ENCODE measurements at regions not wholly inside any gene's neighbourhood (a gene's known extent, or its start where the extent isn't known, plus 50 kb on each side); places are given as distances from the start of the nearest gene placed in this dataset.

DNA sequence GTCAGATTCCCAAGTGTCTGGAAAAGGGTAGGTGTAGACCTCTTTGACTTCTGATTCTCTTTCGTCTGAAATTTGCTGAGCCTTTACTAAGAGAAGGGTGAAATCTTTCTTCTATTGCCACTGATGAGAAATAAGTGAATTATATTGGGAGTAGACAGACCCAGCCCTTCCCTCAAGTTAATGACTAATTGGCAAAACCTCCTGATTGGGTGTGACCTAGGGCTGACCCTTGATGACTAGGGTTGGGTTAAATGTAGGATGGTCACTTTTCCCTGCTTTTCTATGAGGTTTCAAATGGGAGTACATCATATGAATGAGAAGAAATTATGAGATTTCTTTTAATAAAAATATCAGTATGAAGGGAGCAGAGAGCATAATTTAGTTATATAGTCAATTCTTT is 73.4 kb upstream of the C5orf46 start:
- Histone ChIP-seq H3K4me3 (no peak overlapping the region), H3K36me3 (no peaks in the 10 kb centered on the region), H3K27ac (no peak overlapping the region), H3K4me1 (no peaks in the 10 kb centered on the region), H3K27me3 (ENCODE audit: low read depth) (no peaks in the 10 kb centered on the region), H3K9me3 (no peaks in the 10 kb centered on the region)
- DNase-seq (no peak), ATAC-seq (no peak)
- intact Hi-C loops (cut with DNase I): no loop called here
- TF ChIP-seq, protein P1, sequence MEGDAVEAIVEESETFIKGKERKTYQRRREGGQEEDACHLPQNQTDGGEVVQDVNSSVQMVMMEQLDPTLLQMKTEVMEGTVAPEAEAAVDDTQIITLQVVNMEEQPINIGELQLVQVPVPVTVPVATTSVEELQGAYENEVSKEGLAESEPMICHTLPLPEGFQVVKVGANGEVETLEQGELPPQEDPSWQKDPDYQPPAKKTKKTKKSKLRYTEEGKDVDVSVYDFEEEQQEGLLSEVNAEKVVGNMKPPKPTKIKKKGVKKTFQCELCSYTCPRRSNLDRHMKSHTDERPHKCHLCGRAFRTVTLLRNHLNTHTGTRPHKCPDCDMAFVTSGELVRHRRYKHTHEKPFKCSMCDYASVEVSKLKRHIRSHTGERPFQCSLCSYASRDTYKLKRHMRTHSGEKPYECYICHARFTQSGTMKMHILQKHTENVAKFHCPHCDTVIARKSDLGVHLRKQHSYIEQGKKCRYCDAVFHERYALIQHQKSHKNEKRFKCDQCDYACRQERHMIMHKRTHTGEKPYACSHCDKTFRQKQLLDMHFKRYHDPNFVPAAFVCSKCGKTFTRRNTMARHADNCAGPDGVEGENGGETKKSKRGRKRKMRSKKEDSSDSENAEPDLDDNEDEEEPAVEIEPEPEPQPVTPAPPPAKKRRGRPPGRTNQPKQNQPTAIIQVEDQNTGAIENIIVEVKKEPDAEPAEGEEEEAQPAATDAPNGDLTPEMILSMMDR (IDR thresholded peaks at IDR 0.05): no peak

DNA sequence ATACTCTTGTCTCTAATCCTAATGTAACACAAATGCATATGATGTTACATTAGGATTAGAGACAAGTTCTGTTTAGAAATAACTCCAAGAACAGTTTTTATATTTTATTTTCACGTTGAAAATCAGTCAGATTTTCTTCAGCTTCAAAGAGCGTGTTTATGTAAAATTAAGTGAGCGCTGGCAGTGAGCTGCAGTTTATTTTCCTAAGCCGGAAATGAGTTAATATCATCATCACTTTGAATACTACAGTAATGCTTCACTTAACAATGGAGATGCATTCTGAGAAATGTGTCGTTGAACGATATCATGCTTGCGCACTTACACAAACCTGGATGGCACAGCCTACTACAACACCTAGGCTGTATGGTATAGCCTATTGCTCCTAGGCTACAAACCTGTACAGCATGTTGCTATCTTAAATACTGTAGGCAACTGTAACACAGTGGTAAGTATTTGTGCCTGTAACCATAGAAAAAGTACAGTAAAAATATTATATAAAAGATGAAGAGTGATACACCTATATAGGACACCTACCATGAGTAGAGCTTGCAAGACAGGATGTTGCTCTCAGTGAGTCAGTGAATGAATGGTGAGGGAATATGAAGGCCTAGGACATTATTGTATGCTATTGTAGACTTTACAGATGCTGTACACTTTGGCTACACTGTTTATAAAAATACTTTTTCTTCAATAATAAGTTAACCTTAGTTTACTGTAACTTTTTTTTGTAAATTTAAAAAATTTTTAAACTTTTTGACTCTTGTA is 65.9 kb upstream of the C5orf46 start:
- intact Hi-C loops (cut with DNase I): no loop called here
- DNase-seq (no peak), ATAC-seq (no peak)
- Histone ChIP-seq H3K4me1 (no peaks in the 10 kb centered on the region), H3K36me3 (no peaks in the 10 kb centered on the region), H3K9me3 (no peaks in the 10 kb centered on the region), H3K4me3 (no peak overlapping the region), H3K27me3 (ENCODE audit: low read depth) (no peaks in the 10 kb centered on the region), H3K27ac (no peak overlapping the region)
- TF ChIP-seq, protein P1 (IDR thresholded peaks at IDR 0.05): no peak

DNA sequence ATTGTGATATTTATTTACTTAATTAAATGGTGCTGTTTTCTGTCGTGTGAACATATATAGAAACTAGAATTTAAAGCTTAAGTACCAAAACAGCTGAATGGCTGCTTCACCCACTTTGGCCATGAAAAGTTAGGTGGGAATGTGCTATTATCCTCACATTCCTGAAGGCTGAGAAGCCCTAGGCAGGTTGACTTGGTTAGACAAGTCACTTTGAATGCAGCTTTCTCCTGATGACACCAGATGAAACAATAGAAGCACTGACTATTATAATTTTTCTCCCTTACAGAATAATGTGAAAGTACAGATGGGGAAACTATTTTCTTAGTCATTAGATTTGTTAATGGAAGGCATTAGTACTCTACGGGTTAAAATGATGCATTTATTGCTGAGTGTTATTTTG is 65.1 kb upstream of the C5orf46 start:
- intact Hi-C loops (cut with DNase I): no loop called here
- TF ChIP-seq, protein P1 (IDR thresholded peaks at IDR 0.05): no peak
- Histone ChIP-seq H3K9me3 (no peaks in the 10 kb centered on the region), H3K27ac (no peak overlapping the region), H3K27me3 (ENCODE audit: low read depth) (no peaks in the 10 kb centered on the region), H3K36me3 (no peaks in the 10 kb centered on the region), H3K4me1 (no peaks in the 10 kb centered on the region), H3K4me3 (no peak overlapping the region)
- DNase-seq (no peak), ATAC-seq (no peak)

DNA sequence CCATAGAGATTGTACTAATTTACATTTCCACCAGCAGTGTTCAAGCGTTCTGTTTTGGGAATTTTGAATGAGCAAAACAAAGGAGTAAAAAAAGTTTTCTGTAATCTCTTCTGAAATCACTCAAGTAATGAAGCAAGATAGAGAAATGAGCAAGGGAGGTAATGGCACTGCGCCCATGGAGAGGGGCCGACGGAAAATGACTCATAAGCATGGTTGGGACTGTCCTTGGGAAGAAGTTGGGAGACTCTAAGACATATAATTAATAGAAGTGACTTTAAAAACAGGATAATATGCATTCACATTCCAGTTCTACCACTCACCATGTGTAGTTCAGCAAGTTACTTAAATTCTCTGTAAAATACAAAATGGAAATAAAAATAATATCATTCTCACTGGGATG is 62.5 kb upstream of the C5orf46 start:
- Histone ChIP-seq H3K4me3 (no peak overlapping the region), H3K36me3 (no peaks in the 10 kb centered on the region), H3K27ac (no peak overlapping the region), H3K9me3 (no peaks in the 10 kb centered on the region), H3K4me1 (peaks cover 14% of the 10 kb centered on the region), H3K27me3 (ENCODE audit: low read depth) (no peaks in the 10 kb centered on the region)
- DNase-seq (no peak), ATAC-seq (no peak)
- intact Hi-C loops (cut with DNase I): no loop called here
- TF ChIP-seq, protein P1 (IDR thresholded peaks at IDR 0.05): no peak

DNA sequence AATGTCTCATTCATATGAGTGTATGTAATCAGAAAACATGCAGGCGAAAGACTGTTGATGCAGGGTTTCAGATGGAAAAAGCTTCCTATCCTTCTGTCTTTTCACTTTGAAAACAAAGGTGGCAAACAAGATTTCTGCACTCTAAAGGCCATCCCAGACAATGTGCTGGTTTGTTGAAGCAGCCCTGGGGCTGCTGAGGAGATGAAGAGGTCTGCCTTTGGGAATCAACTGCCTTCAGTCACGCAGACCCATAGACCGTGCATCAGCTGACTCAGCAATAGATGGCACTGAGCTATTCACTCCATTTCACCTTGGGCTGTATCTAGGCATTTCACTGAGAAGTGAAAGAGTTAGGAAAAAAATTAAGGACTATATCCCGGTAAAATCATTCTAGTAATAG is 60.5 kb upstream of the C5orf46 start:
- no peak overlapping the region for H3K27ac ChIP-seq
- intact Hi-C loops (cut with DNase I): no loop called here
- TF ChIP-seq, protein P1 (IDR thresholded peaks at IDR 0.05): no peak
- DNase-seq (no peak), ATAC-seq (no peak)
- H3K4me3 ChIP-seq: no peak overlapping the region
- peaks cover 24% of the 10 kb centered on the region for H3K4me1 ChIP-seq
- H3K36me3 ChIP-seq: no peaks in the 10 kb centered on the region
- H3K9me3 ChIP-seq: no peaks in the 10 kb centered on the region
- no peaks in the 10 kb centered on the region for H3K27me3 ChIP-seq (ENCODE audit: low read depth)
